NCI-H82 treated with DMSO at 0.1 percent for 48 hours (cell line): ENCODE measurements at regions not wholly inside any gene's neighbourhood (a gene's known extent, or its start where the extent isn't known, plus 50 kb on each side); places are given as distances from the start of the nearest gene placed in this dataset.
"Not testable (repeated sequence)": the region's sequence is repeated elsewhere in the genome, so short reads cannot be mapped to it uniquely, and the experiment has no call there.

Experiments used
- DNase-seq: peaks from one replicate; lab custom pipeline; 2025; ENCODE audit not compliant: unreplicated experiment; lab: John Stamatoyannopoulos, UW

DNA sequence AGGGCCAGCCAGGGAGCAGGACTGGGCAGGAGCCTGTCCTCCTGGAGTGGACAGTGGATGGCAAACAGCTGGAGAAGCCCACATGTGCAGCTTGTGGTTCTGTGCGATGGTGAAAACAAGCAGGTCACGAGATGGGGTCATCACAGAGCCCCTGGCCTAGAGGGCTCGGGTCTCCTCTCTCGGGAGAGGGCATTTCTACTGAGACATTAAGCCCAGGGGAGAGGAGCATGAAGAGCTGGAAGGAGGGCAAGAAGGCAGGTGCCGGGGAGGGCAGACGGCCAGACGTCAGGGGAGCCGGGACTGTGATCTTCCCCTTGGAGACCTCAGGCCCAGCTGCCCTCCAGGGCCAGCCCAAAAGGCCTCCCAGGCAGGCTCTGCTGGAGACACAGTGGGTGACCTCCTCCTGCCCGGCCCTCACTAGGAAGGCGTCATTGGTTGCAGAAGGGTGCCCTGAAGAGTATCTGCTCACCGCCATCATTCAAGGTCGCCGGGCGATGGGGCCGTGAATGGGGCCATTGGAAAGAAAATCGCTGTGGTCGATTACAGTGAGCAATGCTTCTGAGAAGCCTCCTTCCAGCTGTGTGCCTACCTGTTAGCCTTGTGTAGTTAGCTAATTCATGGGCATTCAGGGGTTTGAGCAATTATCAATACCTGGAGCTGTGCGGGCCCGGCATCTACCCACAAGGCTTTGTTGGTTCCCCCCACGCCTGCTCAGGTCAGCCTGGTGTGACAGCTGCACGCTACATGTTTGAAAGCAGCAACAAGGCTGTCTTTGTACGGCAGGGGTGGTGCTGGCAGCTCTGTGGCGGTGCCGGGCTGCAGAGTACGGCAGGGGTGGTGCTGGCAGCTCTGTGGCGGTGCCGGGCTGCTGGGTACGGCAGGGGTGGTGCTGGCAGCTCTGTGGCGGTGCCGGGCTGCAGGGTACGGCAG, 72.3 kb upstream of the ACTRT2 start:
- no peak for DNase-seq

DNA sequence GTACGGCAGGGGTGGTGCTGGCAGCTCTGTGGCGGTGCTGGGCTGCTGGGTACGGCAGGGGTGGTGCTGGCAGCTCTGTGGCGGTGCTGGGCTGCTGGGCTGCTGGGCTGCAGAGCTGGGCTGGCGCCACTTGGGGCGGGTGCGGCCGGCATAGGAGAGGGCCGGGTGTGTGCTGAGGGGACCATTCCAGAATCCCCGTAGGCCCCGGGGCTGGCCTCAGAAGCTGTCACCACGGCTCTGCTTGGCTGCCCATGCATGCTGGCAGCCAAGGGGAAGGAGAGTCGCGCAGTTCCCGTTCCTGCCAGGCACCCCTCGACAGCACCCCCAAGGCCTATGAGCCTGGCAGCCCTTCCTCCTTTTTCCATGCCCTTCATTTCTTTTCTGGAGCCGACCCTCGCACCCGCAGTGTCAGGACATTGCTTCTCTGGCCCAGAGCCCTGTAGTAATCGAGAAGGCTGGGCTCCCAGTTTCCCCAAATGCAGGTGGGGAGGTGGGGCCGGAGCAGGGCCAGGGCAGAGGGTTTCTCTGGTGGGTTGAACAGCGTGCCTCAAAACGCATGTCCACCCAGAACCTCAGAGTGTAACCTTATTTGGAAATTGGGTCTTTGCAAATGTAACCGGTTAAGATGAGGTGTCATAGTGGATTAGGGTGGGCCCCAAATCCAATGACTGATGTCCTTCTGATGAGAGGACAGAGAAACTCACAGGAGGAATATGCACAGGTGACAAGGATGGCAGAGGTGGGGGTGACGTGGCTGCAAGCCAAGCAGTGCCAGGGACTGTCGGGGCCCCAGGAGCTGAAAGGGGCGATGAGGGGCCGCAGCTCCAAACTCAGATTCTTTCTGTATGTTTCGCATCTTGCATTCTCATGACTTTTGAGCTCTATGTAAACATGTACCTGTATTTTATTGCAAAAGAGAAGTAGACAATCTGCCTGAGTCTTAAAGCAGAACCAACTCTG, 71.0 kb upstream of the ACTRT2 start:
- DNase-seq, result no peak

DNA sequence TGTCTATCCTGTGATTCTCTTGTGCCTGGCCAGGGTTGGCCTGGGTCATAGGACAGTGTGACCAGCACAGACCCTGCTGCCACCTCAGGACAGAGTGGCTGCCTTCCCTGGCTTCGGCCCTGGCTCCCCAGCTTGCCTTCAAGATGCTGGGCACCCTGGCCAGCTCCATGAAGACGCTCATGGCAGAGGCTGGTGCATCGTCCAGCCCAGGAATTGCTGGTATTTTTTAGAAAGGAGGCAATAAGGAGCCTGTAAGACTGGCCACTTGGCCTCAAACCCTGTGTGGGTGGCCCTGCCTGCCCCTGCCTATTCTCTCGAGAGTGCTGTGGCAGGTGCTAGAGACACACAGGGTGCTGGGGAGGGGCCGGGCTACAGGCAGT, 70.4 kb upstream of the ACTRT2 start:
- DNase-seq, result no peak

DNA sequence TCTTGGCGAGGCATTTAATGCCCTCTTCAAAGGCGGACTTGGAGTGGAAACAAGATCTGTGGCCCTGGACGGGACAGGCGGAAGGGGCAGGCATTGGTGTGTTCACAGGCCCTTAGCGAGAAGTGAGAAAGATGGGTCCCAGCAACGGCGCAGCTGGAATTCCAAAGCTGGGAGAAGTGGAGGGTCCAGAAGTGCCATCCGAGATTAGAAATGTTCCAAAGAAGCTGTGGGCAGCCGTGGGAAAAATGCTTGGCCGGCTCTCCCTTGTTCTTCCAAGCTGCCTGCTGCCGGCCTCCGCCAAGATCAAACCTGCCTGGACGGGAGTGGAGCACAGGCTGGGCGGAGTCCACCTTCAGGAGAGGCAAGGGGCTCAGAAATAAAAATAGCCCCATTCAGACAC, 69.4 kb upstream of the ACTRT2 start:
- DNase-seq, result no peak

DNA sequence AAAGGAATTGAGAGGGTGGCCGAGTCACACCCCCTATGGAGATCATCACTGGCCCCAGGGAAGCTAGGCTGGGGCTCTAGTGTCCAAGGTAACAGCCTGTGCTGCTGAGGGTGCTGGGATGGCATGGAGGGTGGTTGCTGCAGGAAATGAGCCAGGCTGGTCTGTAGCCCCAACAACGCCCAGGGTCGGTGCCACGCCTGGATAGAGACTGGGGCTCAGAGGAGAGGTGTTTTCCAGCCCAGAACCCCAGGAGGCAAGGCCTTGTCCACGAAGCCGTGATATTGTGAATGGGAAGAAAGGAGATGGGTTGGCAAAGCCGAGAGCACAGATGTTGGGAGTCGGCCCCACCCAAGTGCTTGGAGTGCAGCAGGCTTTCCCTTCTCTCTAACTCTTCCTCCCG, 68.9 kb upstream of the ACTRT2 start:
- no peak for DNase-seq

DNA sequence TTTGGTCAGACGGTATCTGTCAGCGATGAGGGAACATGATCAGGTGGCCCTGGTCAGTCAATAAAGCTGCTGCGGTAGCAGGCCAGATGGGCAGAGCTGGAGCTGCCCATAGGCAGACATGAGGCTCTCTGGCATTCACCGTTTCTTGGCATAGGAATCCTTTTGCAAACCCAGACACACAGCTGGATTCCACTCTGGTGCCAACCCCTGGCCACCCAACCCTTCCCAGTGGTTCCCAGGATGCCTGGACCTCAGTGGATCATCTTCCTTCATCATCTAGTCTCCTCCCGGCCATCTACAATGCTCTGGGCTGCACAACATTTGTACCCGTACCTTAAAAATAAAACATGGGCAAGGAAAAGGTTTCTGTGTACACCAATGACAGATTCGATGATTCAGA, 68.3 kb upstream of the ACTRT2 start:
- no peak for DNase-seq

DNA sequence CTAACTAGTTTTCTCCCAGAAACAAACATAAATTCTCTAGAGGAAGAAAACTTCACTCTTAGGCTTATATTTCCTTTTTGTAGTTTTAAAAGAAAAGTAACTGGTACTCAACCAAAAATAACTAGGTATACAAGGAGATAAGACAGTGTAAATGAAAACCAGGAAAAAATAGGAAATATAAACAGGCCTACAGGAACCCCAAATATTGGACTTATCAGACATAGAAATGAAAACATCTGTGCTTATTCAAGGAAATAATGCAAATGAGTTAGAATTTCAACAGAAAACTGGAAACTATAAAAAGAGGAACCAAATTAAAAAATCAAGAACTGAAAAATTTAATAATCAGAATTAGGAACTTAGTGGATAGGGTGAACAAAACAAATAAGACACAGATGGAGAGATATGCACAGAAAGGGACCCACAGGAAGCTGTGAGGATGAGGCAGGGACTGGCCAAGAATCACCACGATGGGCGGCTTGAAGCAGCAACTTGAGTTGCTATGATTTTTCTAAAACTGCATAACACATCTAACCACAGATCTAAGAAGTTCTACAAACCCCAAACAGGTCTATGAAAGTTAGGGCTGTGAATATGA, 67.5 kb upstream of the ACTRT2 start:
- DNase-seq, result no peak

DNA sequence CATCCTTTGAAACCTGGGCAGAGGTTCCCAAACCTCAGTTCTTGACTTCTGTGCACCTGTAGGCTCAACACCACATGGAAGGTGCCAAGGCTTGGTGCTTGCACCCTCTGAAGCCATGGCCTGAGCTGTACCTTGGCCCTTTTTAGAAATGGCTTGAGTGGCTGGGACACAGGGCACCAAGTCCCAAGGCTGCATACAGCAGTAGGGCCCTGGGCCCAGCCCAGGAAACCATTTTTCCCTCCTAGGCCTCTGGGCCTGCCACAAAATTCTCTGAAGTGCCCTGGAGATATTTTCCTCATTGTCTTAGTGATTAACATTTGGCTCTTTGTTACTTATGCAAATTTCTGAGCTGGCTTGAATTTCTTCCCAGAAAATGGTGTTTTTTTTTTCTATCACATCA, 65.6 kb upstream of the ACTRT2 start:
- DNase-seq, result no peak

DNA sequence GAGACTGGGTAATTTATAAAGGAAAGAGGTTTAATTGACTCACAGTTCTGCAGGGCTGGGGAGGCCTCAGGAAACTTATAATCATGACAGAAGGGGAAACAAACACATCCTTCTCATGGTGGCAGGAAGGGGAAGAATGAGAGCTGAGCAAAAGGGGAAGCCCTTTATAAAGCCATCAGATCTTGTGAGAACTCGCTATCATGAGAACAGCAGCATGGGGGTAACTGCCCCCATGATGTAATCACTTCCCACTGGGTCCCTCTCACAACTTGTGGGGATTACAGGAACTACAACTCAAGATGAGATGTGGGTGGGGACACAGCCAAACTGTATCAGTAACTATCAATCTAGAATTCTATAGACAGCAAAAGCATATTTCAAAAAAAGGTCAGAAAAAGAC, 64.7 kb upstream of the ACTRT2 start:
- no peak for DNase-seq

DNA sequence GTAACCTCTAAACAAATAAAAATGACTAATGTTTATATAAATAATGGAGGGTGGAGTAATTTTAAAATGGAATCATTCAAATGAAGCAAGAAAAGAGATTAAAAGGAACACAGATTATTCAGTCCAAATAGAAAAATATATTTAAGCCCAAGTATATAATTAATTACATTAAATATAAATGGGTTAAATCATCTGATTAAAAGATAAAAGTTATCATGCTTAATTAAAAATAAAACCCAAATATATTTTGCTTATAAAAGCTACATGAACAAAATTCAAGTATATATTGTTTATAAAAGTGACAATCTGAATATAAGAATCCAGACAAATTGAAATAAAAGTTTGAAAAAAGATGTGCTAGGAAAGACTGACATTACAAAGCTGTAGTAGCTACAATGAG, 63.9 kb upstream of the ACTRT2 start:
- no peak for DNase-seq

DNA sequence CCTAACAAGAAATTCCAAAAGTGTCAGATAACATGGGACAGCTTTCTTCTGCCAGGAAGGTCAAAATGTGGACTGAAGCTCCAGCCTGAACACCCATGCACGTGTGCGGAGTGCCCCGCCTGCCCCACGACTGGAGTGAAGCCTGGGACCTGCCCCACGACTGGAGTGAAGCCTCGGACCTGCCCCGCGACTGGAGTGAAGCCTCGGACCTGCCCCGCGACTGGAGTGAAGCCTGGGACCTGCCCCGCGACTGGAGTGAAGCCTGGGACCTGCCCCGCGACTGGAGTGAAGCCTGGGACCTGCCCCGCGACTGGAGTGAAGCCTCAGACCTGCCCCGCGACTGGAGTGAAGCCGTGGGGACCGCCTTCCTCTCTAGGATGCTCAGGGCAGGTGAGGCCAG, 61.4 kb upstream of the ACTRT2 start:
- not testable (repeated sequence) for DNase-seq

DNA sequence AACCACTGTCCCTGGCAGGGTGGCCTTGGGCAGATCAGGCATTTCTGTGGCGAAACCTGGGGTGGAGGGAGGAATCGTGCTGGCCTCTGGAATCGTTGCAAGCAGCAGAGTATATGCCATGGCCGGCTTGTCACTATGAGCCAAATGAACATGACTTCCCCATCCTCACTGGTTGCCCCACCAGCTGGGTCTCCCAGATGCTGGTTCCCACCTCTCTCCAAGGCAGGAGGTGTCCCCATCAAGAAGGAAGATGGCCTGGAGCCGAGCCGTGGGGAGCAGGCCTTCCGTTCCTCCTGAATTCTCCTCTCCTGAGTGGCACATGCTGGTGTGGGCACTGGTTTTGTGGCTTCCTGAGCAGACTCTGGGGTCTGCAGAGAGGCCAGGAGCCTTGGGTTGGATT, 60.2 kb upstream of the ACTRT2 start:
- no peak for DNase-seq

DNA sequence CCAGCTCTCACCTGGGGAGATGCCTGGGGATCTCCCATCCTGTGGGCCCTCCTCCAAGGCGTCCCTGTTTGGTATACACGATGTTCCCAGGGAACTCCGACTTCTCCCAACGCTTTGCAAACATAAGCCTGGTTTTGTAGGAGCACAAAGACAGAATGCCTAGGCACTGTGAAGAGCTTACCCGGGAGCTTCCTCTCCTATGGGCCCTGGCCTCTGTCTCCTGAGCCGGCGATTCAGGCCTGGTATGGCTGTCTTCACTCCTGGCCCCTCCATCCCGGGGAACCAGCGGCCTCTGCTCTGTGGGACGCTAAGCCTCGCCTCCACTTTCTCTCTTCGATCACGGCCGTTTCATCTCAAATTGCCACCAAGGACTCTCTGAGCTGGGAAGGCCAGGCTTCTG, 59.6 kb upstream of the ACTRT2 start:
- DNase-seq, result no peak

DNA sequence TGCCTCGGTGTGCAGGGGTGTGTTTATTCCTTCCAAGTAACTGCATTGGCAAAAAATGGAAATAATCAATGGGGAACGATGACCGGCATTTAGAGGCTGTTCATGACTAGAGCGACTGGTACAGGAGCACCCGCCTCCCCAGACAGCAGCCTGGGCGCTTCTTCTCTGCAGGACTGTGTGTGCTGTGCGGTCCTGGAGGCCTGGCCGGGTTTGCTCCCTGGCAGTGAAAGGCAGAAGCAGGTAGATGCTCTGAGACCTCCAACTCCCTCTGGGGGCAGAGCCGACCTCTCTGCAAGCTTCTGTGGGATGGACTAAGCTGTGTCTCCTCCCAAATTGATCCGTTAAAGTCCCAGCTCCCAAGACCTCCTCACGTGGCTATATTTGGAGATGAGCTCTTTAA, 59.2 kb upstream of the ACTRT2 start:
- DNase-seq, result no peak

DNA sequence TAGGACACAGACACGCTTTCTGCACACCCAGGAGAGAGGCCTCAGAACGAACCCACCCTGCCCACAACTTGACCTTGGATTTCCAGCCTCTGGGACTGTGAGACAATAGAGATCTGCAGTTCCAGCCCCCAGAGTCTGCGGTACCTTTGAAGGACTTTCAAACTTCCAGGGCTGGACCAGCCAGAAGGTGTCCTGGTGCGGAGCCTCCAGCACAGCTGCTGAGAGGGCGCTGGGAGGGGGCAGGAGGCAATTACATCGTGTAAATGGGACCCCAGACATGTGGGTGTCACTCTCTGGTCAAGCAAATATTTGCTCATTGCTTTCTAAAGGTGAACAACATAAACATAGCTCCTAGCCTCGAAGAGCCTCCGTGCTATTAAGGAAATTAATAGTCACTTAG, 58.7 kb upstream of the ACTRT2 start:
- no peak for DNase-seq

DNA sequence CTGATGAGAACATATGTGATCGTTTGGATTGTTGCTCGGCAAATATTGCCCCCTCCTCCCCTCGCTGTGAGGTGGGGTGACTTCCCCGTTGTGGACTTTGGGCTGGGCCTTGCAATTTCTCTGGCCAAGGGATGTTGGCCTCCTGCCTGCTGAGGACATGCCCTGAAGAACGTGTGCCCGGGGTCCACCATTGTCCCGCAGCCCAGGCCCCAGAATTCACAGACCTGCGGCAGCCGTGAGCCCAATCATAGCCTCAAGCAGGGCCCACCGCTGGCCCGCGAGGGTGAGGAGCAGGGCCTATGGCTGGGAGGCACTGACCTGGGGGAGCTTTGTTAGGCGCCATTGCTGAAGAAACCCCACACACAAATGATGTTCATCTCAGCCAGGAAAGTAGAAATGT, 58.3 kb upstream of the ACTRT2 start:
- no peak for DNase-seq

DNA sequence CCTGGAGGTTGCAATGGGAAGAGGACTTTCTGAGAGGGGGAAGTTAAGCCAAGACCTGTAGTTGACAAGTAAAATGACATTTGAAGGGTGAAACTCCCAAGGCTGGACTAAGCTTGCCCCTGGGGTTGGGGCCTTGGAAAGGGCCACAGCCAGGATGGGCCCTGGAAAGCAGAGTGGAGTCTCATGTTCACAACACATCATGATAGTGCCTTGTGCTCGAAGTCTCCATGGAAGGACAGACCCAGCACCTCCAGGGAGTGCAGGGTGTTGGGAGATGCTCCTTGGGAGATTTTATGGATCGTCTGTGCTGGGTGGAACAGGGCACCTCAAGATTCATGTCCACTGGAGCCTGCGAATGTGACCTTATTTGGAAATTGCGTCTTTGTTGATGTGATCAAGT, 55.6 kb upstream of the ACTRT2 start:
- no peak for DNase-seq

DNA sequence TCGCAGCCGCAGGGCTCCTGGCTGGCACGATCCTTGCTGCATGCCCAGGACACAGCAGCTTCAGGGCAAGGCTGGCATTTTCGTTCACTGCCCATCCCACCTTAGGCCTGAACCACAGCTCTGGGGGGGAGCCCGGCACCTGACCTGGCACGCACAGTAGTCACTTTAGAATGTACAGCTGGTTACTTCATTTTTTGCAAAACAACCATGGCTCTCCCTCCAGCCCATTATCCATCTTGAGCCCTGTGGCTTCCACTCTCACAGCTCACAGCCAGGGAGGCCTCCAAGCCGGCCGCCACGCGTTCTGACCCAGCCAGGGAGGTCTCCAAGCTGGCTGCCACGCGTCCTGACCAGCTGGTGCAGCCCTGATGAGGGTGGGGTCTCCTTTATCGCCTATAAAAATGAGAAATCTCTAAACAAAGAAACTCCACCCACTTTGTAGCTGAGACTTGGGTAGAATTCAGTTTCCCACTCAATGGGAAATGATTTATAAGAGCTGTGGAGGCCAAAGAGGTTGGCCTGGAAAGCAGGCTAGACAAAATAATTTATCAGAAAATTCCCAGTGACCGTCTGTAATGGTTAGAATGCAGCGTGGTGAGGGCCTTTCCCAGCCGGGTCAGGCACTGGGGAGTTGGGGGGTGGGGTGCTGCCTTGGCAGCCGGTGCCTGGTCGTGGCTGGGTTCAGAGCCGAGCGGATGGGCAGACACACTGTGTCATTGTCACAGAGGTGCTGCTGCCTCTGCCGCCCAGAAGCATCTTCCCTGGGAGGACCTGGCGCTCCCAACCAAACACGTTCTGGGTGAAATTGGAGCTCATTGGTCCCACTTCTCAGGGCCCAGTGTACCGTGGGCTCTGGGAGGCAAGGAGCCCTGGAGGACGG, 54.6 kb upstream of the ACTRT2 start:
- DNase-seq, result no peak

DNA sequence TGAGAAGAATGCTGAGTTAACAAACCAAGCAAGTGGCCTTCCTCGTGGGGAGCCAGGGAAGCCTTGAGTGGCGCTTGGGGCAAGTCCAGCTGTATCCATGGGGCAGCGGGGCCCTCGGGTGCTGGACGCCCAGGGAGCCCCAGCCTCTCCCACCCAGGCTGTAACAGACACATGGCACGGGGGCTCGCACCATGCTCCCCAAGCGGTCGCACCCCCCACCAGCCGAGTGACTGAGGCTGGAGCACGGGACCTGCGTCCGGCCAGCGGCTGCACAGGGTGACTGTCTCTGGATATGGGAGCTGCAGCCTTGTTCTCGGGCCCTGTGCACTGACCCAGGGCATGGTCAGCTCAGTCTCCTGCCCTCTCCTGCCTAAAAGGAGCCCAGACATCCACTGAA, 53.9 kb upstream of the ACTRT2 start:
- DNase-seq, result no peak

DNA sequence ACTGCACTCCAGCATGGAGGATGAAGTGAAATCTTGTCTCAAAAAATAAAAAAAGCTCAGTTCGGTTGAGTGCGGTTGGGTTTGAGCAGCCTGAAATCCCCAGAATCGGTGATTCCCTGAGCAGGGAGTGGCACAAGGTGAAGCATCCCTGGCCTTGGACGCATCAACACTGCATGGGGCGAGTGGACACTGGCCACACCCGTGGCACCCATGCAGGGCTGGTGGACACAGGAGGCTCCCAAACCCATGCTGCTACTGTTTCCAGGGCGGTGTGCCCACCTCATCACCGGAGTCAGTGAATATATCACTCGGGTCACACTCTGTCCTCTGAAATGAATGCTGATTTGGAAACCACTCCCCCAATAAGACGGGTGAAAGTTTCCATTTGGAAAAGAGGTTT, 53.4 kb upstream of the ACTRT2 start:
- no peak for DNase-seq

DNA sequence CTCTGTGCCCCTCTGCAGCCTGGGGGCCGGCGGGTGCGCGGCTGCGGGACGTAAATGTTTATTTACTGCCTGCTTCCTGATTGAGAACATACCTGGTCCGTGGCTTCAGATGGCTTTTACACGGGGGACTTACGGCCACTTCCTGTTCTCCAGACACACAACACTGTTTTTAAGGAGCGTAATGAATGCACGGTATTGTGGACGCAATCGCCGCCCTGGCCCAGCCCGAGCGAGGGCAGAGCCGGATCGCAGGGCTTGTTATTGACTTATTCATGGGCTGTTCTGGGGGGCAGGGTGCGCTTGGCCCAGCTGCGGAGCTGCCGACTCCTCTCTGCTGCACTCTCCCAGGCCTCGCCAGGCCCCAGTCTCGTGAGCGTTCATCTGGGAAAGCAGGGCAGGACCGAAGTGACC, 52.8 kb upstream of the ACTRT2 start:
- DNase-seq, result no peak
